ENCODE measurements at regions not wholly inside any gene's neighbourhood (a gene's known extent, or its start where the extent isn't known, plus 50 kb on each side); places are given as distances from the start of the nearest gene placed in this dataset.

DNA sequence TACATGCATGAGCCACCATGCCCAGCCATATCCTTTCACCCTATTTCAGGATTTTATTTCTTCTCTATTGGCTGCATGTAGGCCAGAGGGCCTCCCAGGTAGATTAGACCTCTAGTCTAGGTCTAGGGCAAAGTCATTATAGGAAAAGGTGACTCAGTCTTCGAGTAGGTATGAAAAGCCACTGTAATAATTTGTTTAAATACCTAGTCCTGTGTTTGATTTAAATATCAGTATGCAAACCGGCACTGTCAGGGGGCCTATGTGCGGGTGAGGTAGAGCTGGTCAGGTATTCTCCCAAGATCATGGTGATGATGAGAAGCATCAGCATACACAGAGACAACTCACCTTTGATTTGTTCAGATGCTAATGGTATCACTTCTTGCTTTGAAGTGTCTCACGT, 101.4 kb upstream of the UMPS start:
- intact Hi-C loops (cut with micrococcal nuclease), result no loop called here
- POLR2A ChIA-PET, result no interaction called here

DNA sequence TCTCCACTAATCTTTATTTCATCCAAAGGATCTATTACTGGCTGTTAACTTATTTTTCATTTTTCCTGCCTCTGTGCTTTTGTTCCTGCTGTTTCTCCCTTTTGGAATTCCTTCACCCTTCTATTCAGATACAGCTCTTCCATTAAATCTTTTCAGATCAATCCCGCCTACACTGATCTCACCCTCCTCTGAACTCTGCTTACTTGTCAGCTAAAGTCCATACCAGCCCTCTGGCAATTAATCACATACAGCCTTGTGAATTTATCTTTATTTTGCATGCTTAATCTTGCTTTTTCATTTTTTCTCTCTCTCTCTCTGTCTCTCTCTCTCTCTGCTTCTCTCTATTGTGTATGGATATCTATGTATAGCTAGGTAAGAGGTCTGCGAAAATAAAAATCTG, 100.8 kb upstream of the UMPS start:
- no peaks in the 10 kb centered on the region for H3K4me1 ChIP-seq (ENCODE audit: control insufficient read depth, extremely low read depth, insufficient read depth, low read length)
- ChIA-PET CTCF (interaction anchor here (0.7 to 0.9 kb wide), 2 partner anchors 59 to 875 kb away, joined by 3 read pairs; no protein-coding TSS in a partner anchor), POLR2A (no interaction called here)
- FAIRE-seq, result no peak
- intact Hi-C loops (cut with micrococcal nuclease), result no loop called here
- dilution Hi-C loops (cut with MboI; ENCODE audit: extremely low pct_ligation_motif_present, low sequenced_read_pairs), result no loop called here
- no peak overlapping the region for H3K9ac ChIP-seq (replicated peaks; ENCODE audit: extremely low read depth, insufficient read depth, low read length)
- no peak for TF ChIP-seq POLR2A (IDR thresholded peaks at IDR 0.05; ENCODE audit: low read depth, low read length)
- TF ChIP-seq EZH2 (IDR thresholded peaks at IDR 0.05; ENCODE audit: borderline replicate concordance, low read depth, low read length, severe bottlenecking), result no peak
- no peak for TF ChIP-seq MYC (IDR thresholded peaks at IDR 0.05; ENCODE audit: low read depth, low read length)
- no peak for TF ChIP-seq GATA2 (IDR thresholded peaks at IDR 0.05; ENCODE audit: insufficient read depth, insufficient read length, low read depth, low read length)
- TF ChIP-seq, protein P1, sequence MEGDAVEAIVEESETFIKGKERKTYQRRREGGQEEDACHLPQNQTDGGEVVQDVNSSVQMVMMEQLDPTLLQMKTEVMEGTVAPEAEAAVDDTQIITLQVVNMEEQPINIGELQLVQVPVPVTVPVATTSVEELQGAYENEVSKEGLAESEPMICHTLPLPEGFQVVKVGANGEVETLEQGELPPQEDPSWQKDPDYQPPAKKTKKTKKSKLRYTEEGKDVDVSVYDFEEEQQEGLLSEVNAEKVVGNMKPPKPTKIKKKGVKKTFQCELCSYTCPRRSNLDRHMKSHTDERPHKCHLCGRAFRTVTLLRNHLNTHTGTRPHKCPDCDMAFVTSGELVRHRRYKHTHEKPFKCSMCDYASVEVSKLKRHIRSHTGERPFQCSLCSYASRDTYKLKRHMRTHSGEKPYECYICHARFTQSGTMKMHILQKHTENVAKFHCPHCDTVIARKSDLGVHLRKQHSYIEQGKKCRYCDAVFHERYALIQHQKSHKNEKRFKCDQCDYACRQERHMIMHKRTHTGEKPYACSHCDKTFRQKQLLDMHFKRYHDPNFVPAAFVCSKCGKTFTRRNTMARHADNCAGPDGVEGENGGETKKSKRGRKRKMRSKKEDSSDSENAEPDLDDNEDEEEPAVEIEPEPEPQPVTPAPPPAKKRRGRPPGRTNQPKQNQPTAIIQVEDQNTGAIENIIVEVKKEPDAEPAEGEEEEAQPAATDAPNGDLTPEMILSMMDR (IDR thresholded peaks at IDR 0.05; ENCODE audit: extremely low read depth in 1 of 2, insufficient read depth in 1 of 2, low read depth in 1 of 2, low read length in 2 of 2), result no peak
- TF ChIP-seq, protein P2, sequence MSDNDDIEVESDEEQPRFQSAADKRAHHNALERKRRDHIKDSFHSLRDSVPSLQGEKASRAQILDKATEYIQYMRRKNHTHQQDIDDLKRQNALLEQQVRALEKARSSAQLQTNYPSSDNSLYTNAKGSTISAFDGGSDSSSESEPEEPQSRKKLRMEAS (IDR thresholded peaks at IDR 0.05; ENCODE audit: insufficient read depth, insufficient read length), result no peak
- TF ChIP-seq JUN (IDR thresholded peaks at IDR 0.05; ENCODE audit: borderline replicate concordance, insufficient read depth, insufficient read length, low read depth), result no peak
- no peak for TF ChIP-seq POLR2AphosphoS5 (IDR thresholded peaks at IDR 0.05; ENCODE audit: insufficient read depth, low read depth, low read length)
- no peak for TF ChIP-seq FOS (IDR thresholded peaks at IDR 0.05; ENCODE audit: borderline replicate concordance, insufficient read depth, low read length)
- H2AFZ ChIP-seq (ENCODE audit: low read depth, low read length), result no peak overlapping the region
- no peak overlapping the region for H3K4me3 ChIP-seq (replicated peaks in 1 of 3; ENCODE audit: insufficient read depth in 1 of 3, low read depth in 1 of 3, low read length in 3 of 3)
- DNase-seq (ENCODE audit: low read depth, low spot score), result no peak
- H3K79me2 ChIP-seq (ENCODE audit: control insufficient read depth, insufficient read depth, low read length), result no peaks in the 10 kb centered on the region
- no peak overlapping the region for H3K27ac ChIP-seq (ENCODE audit: insufficient read depth, low read depth, low read length)
- no peaks in the 10 kb centered on the region for H3K27me3 ChIP-seq (ENCODE audit: control insufficient read depth in 2 of 2, insufficient read depth in 2 of 2, low read length in 2 of 2)
- H3K4me2 ChIP-seq (ENCODE audit: insufficient read depth, low read length), result no peak overlapping the region
- BruUV-seq (replicated peaks), result no TSS peak
- H4K20me1 ChIP-seq (replicated peaks; ENCODE audit: control insufficient read depth, extremely low read depth, insufficient read depth, low read length), result no peaks in the 10 kb centered on the region
- no peaks in the 10 kb centered on the region for H3K36me3 ChIP-seq (ENCODE audit: control insufficient read depth in 2 of 2, extremely low read depth in 1 of 2, insufficient read depth in 2 of 2, low read length in 2 of 2)
- H3K9me3 ChIP-seq (replicated peaks; ENCODE audit: control insufficient read depth, insufficient read depth, low read length), result no peaks in the 10 kb centered on the region
- no peaks in the 10 kb centered on the region for H3K9me1 ChIP-seq (replicated peaks; ENCODE audit: control insufficient read depth, extremely low read depth, insufficient read depth, low read length)

More for the DNA sequence above, 101.4 kb upstream of the UMPS start:
- no peaks in the 10 kb centered on the region for H4K20me1 ChIP-seq (replicated peaks; ENCODE audit: control insufficient read depth, extremely low read depth, insufficient read depth, low read length)
- DNase-seq (ENCODE audit: low read depth, low spot score) (no peak), FAIRE-seq (no peak)
- H3K9me3 ChIP-seq (replicated peaks; ENCODE audit: control insufficient read depth, insufficient read depth, low read length), result no peaks in the 10 kb centered on the region
- CTCF ChIA-PET, result interaction anchor here (0.9 kb wide), 1 partner anchor 60 kb away, joined by 3 read pairs; no protein-coding TSS in a partner anchor
- no peak overlapping the region for H3K27ac ChIP-seq (ENCODE audit: insufficient read depth, low read depth, low read length)
- H3K79me2 ChIP-seq (ENCODE audit: control insufficient read depth, insufficient read depth, low read length), result no peaks in the 10 kb centered on the region
- H3K27me3 ChIP-seq (ENCODE audit: control insufficient read depth in 2 of 2, insufficient read depth in 2 of 2, low read length in 2 of 2), result no peaks in the 10 kb centered on the region
- H3K4me2 ChIP-seq (ENCODE audit: insufficient read depth, low read length), result no peak overlapping the region
- H2AFZ ChIP-seq (ENCODE audit: low read depth, low read length), result no peak overlapping the region
- BruUV-seq (replicated peaks), result no TSS peak
- H3K9me1 ChIP-seq (replicated peaks; ENCODE audit: control insufficient read depth, extremely low read depth, insufficient read depth, low read length), result no peaks in the 10 kb centered on the region
- no peaks in the 10 kb centered on the region for H3K36me3 ChIP-seq (ENCODE audit: control insufficient read depth in 2 of 2, extremely low read depth in 1 of 2, insufficient read depth in 2 of 2, low read length in 2 of 2)
- H3K4me3 ChIP-seq (replicated peaks in 1 of 3; ENCODE audit: insufficient read depth in 1 of 3, low read depth in 1 of 3, low read length in 3 of 3), result no peak overlapping the region
- no peak for TF ChIP-seq FOS (IDR thresholded peaks at IDR 0.05; ENCODE audit: borderline replicate concordance, insufficient read depth, low read length)
- TF ChIP-seq, protein P1 (IDR thresholded peaks at IDR 0.05; ENCODE audit: extremely low read depth in 1 of 2, insufficient read depth in 1 of 2, low read depth in 1 of 2, low read length in 2 of 2), result no peak
- no peak for TF ChIP-seq GATA2 (IDR thresholded peaks at IDR 0.05; ENCODE audit: insufficient read depth, insufficient read length, low read depth, low read length)
- no peak for TF ChIP-seq POLR2A (IDR thresholded peaks at IDR 0.05; ENCODE audit: low read depth, low read length)
- TF ChIP-seq, protein P2 (IDR thresholded peaks at IDR 0.05; ENCODE audit: insufficient read depth, insufficient read length), result no peak
- dilution Hi-C loops (cut with MboI; ENCODE audit: extremely low pct_ligation_motif_present, low sequenced_read_pairs), result no loop called here
- no peak overlapping the region for H3K9ac ChIP-seq (replicated peaks; ENCODE audit: extremely low read depth, insufficient read depth, low read length)
- H3K4me1 ChIP-seq (ENCODE audit: control insufficient read depth, extremely low read depth, insufficient read depth, low read length), result no peaks in the 10 kb centered on the region
